IMR-90 (cell line): ENCODE measurements at regions not wholly inside any gene's neighbourhood (a gene's known extent, or its start where the extent isn't known, plus 50 kb on each side); places are given as distances from the start of the nearest gene placed in this dataset.

Experiments
- ATAC-seq: fragments of 200-7000 bp; cut with Tn5 transposase; 2 replicates; pipeline ENCODE4 v1.9.1; 2020; ENCODE audit warnings: low read depth, mild to moderate bottlenecking, moderate library complexity
- BruUV-seq: library from RNA; stranded (reverse); fragments of 400-500 nt; replicated peaks from 2 replicates; lab custom pipeline; 2021; lab: Mats Ljungman, UMichigan
- CTCF ChIA-PET: fragments of 300-600 bp; formaldehyde crosslinking; extraction: SDS; loops from one replicate; lab custom pipeline; 2021; ENCODE audit warnings: antibody characterized with exemption; lab: Yijun Ruan, JAX
- POLR2A ChIA-PET: fragments of 300-600 bp; sonication (Branson Sonifier 250); formaldehyde crosslinking; loops from one replicate; lab custom pipeline; 2022; ENCODE audit warnings: antibody characterized with exemption; ENCODE audit not compliant: unreplicated experiment; lab: Charles Lee
- DNase-seq: peaks from one replicate; pipeline ENCODE4 v3.0.0; 2013
- H2AFZ ChIP-seq: replicated peaks from 2 replicates; pipeline ENCODE3; 2013; ENCODE audit warnings: low read length, mild to moderate bottlenecking; ENCODE audit not compliant: poor library complexity
- H2AK5ac ChIP-seq: 2 replicates; pipeline ENCODE4 v1.6.1; 2013; ENCODE audit warnings: low read depth, low read length, inconsistent platforms
- H2AK9ac ChIP-seq: replicated peaks from 2 replicates; pipeline ENCODE3; 2013; ENCODE audit warnings: mild to moderate bottlenecking, low read depth, low read length, moderate library complexity; ENCODE audit not compliant: poor library complexity
- H2BK120ac ChIP-seq: 2 replicates; pipeline ENCODE4 v1.6.1; 2013; ENCODE audit warnings: low read depth, low read length, inconsistent platforms
- H2BK15ac ChIP-seq: 3 replicates; pipeline ENCODE4 v1.6.1; 2013; ENCODE audit warnings: low read depth, low read length, inconsistent platforms
- H2BK20ac ChIP-seq: 2 replicates; pipeline ENCODE4 v1.6.1; 2013; ENCODE audit warnings: low read depth, mild to moderate bottlenecking, inconsistent platforms, low read length, moderate library complexity
- H2BK5ac ChIP-seq: 2 replicates; pipeline ENCODE4 v1.6.1; 2013; ENCODE audit warnings: mild to moderate bottlenecking, low read depth, low read length, inconsistent platforms; ENCODE audit not compliant: poor library complexity, severe bottlenecking
- H3K14ac ChIP-seq: replicated peaks from 2 replicates; pipeline ENCODE4 v1.6.1; 2013; ENCODE audit warnings: low read depth, low read length, inconsistent platforms
- H3K18ac ChIP-seq: 2 replicates; pipeline ENCODE4 v1.6.1; 2013; ENCODE audit warnings: low read depth, low read length, control low read depth
- H3K23ac ChIP-seq: 2 replicates; pipeline ENCODE4 v1.6.1; 2013; ENCODE audit warnings: low read depth, low read length, inconsistent platforms
- H3K27ac ChIP-seq: 2 replicates; pipeline ENCODE4 v1.5.1; 2013; ENCODE audit warnings: mild to moderate bottlenecking, control low read depth, low read length; ENCODE audit not compliant: insufficient read depth
- H3K27me3 ChIP-seq: 2 replicates; pipeline ENCODE4 v1.6.1; 2013; ENCODE audit warnings: low read length; ENCODE audit not compliant: control insufficient read depth, insufficient read depth
- H3K36me3 ChIP-seq: 2 replicates; pipeline ENCODE4 v1.6.1; 2013; ENCODE audit warnings: low read length, mixed read lengths; ENCODE audit not compliant: control insufficient read depth, insufficient read depth
- H3K4ac ChIP-seq: 2 replicates; pipeline ENCODE4 v1.6.1; 2013; ENCODE audit warnings: low read depth, low read length, inconsistent platforms
- H3K4me1 ChIP-seq: 2 replicates; pipeline ENCODE4 v1.6.1; 2013; ENCODE audit warnings: low read length, mixed read lengths; ENCODE audit not compliant: control insufficient read depth, insufficient read depth
- H3K4me2 ChIP-seq: 2 replicates; pipeline ENCODE4 v1.6.1; 2013; ENCODE audit warnings: low read depth, mild to moderate bottlenecking, control low read depth, low read length, moderate library complexity
- H3K4me3 ChIP-seq: 2 replicates; pipeline ENCODE4 v1.5.1; 2013; ENCODE audit warnings: low read depth, mild to moderate bottlenecking, control low read depth, low read length, moderate library complexity; ENCODE audit not compliant: insufficient read depth
- H3K56ac ChIP-seq: 2 replicates; pipeline ENCODE4 v1.6.1; 2013; ENCODE audit warnings: low read length, inconsistent platforms; ENCODE audit not compliant: insufficient read depth; ENCODE audit errors: extremely low read depth
- H3K79me1 ChIP-seq, 2 experiments: 2 replicates each; pipeline ENCODE4 v1.6.1; 2013; ENCODE audit warnings: low read length in 2 of 2, inconsistent platforms in 1 of 2, low read depth in 1 of 2
- H3K9ac ChIP-seq: 2 replicates; pipeline ENCODE4 v1.6.1; 2013; ENCODE audit warnings: low read depth, low read length, control low read depth
- H3K9me1 ChIP-seq: 2 replicates; pipeline ENCODE4 v1.6.1; 2013; ENCODE audit warnings: low read length, inconsistent platforms; ENCODE audit not compliant: insufficient read depth
- H3K9me3 ChIP-seq: 2 replicates; pipeline ENCODE4 v1.6.1; 2013; ENCODE audit warnings: low read length; ENCODE audit not compliant: control insufficient read depth, insufficient read depth
- H4K20me1 ChIP-seq: 2 replicates; pipeline ENCODE4 v1.6.1; 2013; ENCODE audit warnings: low read length, inconsistent platforms; ENCODE audit not compliant: insufficient read depth
- H4K5ac ChIP-seq: 2 replicates; pipeline ENCODE4 v1.6.1; 2013; ENCODE audit warnings: mild to moderate bottlenecking, low read depth, low read length, control low read depth
- H4K8ac ChIP-seq, 2 experiments: 2 replicates each; pipeline ENCODE4 v1.6.1; 2013; ENCODE audit warnings: low read depth in 2 of 2, low read length in 2 of 2, control low read depth in 1 of 2, inconsistent platforms in 1 of 2
- H4K91ac ChIP-seq: 2 replicates; pipeline ENCODE4 v1.6.1; 2013; ENCODE audit warnings: low read depth, low read length, inconsistent platforms; ENCODE audit not compliant: insufficient read depth
- BHLHE40 ChIP-seq: fragments of 150-350 bp; IDR thresholded peaks from 2 replicates; pipeline ENCODE4 v1.6.1; 2016; ENCODE audit warnings: mild to moderate bottlenecking, low read depth, low read length
- RAD21 ChIP-seq: IDR thresholded peaks from 2 replicates; pipeline ENCODE4 v1.6.1; 2012; ENCODE audit warnings: low read length, improper control_type of control experiment
- RFX5 ChIP-seq: IDR thresholded peaks from 2 replicates; pipeline ENCODE4 v1.8.0; 2012; ENCODE audit warnings: low read depth, mild to moderate bottlenecking, low read length, moderate library complexity
- WGBS, 2 experiments: methylation state at CpG; one replicate each; pipeline versions ENCODE4 v1.1.5 to v1.1.7; 2013; ENCODE audit warnings: missing lambda C conversion rate in 2 of 2; ENCODE audit not compliant: insufficient read length in 1 of 2; ENCODE audit errors: extremely low coverage in 2 of 2; 5-methylcytosine and 5-hydroxymethylcytosine counted together
- dilution Hi-C: fragments of 300-500 bp; cut with HindIII; formaldehyde crosslinking; loops from one replicate; pipeline ENCODE4 v1.14.3; 2018; ENCODE audit warnings: low sequenced_read_pairs; ENCODE audit not compliant: unreplicated experiment
- in situ Hi-C: fragments of 300-500 bp; cut with MboI; formaldehyde crosslinking; loops from 3 replicates; pipeline ENCODE4 v1.14.3; 2019; ENCODE audit warnings: low sequenced_read_pairs, inconsistent platforms, mixed read lengths
- intact Hi-C: fragments of 100-400 bp; cut with micrococcal nuclease; formaldehyde crosslinking; loops from 2 replicates; pipeline ENCODE4 v1.10.0; 2022

DNA sequence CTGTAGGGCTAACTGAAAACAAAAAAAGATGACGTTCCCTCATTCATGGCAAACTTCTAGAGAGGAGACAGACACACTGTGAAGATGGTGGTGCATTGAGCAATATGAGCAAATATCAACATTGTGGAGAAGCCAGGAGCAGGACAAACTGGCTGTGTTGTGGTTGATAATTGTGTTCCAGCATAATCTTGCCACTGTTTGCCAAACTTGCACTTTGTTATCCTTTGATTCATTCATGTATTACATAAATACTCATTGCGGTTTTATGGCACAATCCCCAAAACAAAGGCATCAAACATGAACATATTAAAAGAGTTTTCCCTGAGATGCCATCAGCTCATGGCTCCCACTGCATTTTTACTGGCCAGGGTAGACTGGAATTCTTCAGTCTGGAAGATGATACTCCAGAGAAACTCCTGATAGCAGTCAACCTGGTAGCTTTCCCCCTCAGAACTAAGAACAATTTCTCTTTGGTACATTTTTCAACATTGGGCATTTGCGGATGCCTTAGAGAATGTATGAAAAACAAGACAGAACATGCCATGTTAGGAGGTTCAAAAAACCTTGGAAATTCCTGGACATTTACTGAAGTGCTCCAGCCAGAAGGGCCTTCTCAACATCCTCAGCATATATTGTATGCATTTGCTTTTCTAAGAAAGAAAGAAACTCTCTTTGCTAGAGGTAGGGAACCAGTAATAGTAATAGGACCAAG is 487.4 kb upstream of the CELF4 start:
- no TSS peak for BruUV-seq
- no peak overlapping the region for H3K4ac ChIP-seq
- ATAC-seq, result no peak
- no peak overlapping the region for H3K27ac ChIP-seq
- no peak overlapping the region for H2AFZ ChIP-seq
- H3K4me2 ChIP-seq, result no peak overlapping the region
- no peak overlapping the region for H3K18ac ChIP-seq
- H3K4me3 ChIP-seq, result no peak overlapping the region
- no peaks in the 10 kb centered on the region for H3K9me1 ChIP-seq
- H2BK120ac ChIP-seq, result no peak overlapping the region
- H3K23ac ChIP-seq, result no peak overlapping the region
- no peaks in the 10 kb centered on the region for H3K36me3 ChIP-seq
- H3K14ac ChIP-seq, result no peak overlapping the region
- H2AK5ac ChIP-seq, result no peak overlapping the region
- intact Hi-C loops (no loop called here), in situ Hi-C loops (no loop called here), dilution Hi-C loops (no loop called here)
- no peak overlapping the region for H2BK20ac ChIP-seq
- H3K27me3 ChIP-seq, result no peaks in the 10 kb centered on the region
- DNase-seq, result no peak
- TF ChIP-seq RFX5 (no peak), BHLHE40 (no peak), RAD21 (no peak)
- no peak overlapping the region for H4K8ac ChIP-seq
- no peak overlapping the region for H4K5ac ChIP-seq
- no peaks in the 10 kb centered on the region for H3K79me1 ChIP-seq
- ChIA-PET POLR2A (no interaction called here), CTCF (no interaction called here)
- peaks cover 3% of the 10 kb centered on the region; the same call in 1 of the 2 replicates for H3K9me3 ChIP-seq
- H3K56ac ChIP-seq, result no peak overlapping the region
- H4K20me1 ChIP-seq, result no peaks in the 10 kb centered on the region
- H2AK9ac ChIP-seq, result no peak overlapping the region
- H3K9ac ChIP-seq, result no peak overlapping the region
- H2BK15ac ChIP-seq, result no peak overlapping the region
- no peaks in the 10 kb centered on the region for H3K4me1 ChIP-seq
- no CpG with 5 or more reads among the region's 3 CpGs for WGBS, 2 experiments
- H2BK5ac ChIP-seq, result no peak overlapping the region
- H4K91ac ChIP-seq, result no peak overlapping the region
